GM04503 (cell line): ENCODE measurements at regions not wholly inside any gene's neighbourhood (a gene's known extent, or its start where the extent isn't known, plus 50 kb on each side); places are given as distances from the start of the nearest gene placed in this dataset.
"Not testable (repeated sequence)": the region's sequence is repeated elsewhere in the genome, so short reads cannot be mapped to it uniquely, and the experiment has no call there.

Source experiments
- DNase-seq: peaks from one replicate; pipeline ENCODE4 v3.0.0-alpha.2; 2012; ENCODE audit warnings: low read depth

GRCh38 chr1:118294875-118295642, 110.0 kb upstream of the SPAG17 start:
- DNase-seq: peak; percentile 34

- DNase-seq: no peak
Observed at GRCh38 chr1:118291661-118292060, 106.6 kb upstream of the SPAG17 start.

- DNase-seq: no peak
Observed at GRCh38 chr1:118290571-118290970, 105.5 kb upstream of the SPAG17 start.

- no peak for DNase-seq
Observed at GRCh38 chr1:118290046-118290445, 105.0 kb upstream of the SPAG17 start.

- not testable (repeated sequence) for DNase-seq
Observed at GRCh38 chr1:118280656-118281055, 95.6 kb upstream of the SPAG17 start.

- DNase-seq: no peak
Observed at GRCh38 chr1:118275472-118276115, 90.6 kb upstream of the SPAG17 start.

GRCh38 chr1:118272884-118273283, 87.9 kb upstream of the SPAG17 start:
- no peak for DNase-seq

- no peak for DNase-seq
Observed at GRCh38 chr1:118271883-118272282, 86.9 kb upstream of the SPAG17 start.

- no peak for DNase-seq
Observed at GRCh38 chr1:118269598-118269997, 84.6 kb upstream of the SPAG17 start.

- DNase-seq: no peak
Observed at GRCh38 chr1:118266436-118266835, 81.4 kb upstream of the SPAG17 start.

GRCh38 chr1:118264343-118264742, 79.3 kb upstream of the SPAG17 start:
- DNase-seq: no peak

GRCh38 chr1:118262865-118263264, 77.8 kb upstream of the SPAG17 start:
- DNase-seq: no peak

GRCh38 chr1:118258975-118259374, 73.9 kb upstream of the SPAG17 start:
- DNase-seq: no peak

GRCh38 chr1:118257946-118258345, 72.9 kb upstream of the SPAG17 start:
- DNase-seq: peak; percentile 15

GRCh38 chr1:118254491-118255425, 69.7 kb upstream of the SPAG17 start:
- peak; percentile 13 for DNase-seq

GRCh38 chr1:118254001-118254400, 69.0 kb upstream of the SPAG17 start:
- no peak for DNase-seq

- no peak for DNase-seq
Observed at GRCh38 chr1:118253053-118253915, 68.3 kb upstream of the SPAG17 start.

GRCh38 chr1:118252624-118253023, 67.6 kb upstream of the SPAG17 start:
- DNase-seq: no peak

- no peak for DNase-seq
Observed at GRCh38 chr1:118250232-118250631, 65.2 kb upstream of the SPAG17 start.

GRCh38 chr1:118249641-118250040, 64.6 kb upstream of the SPAG17 start:
- no peak for DNase-seq

GRCh38 chr1:118247593-118247992, 62.6 kb upstream of the SPAG17 start:
- DNase-seq: no peak

GRCh38 chr1:118246646-118247045, 61.6 kb upstream of the SPAG17 start:
- no peak for DNase-seq
